ENCODE measurements at regions not wholly inside any gene's neighbourhood (a gene's known extent, or its start where the extent isn't known, plus 50 kb on each side); places are given as distances from the start of the nearest gene placed in this dataset.

GRCh38 chr12:88648625-88649024 lies 68.4 kb upstream of the KITLG start:
- TF ChIP-seq CTCF (conservative IDR thresholded peaks at IDR 0.05; ENCODE audit: low read length) (no peak), EZH2phosphoT487 (IDR thresholded peaks at IDR 0.05; ENCODE audit: borderline replicate concordance, low read depth, low read length) (no peak)
